ENCODE measurements at regions not wholly inside any gene's neighbourhood (a gene's known extent, or its start where the extent isn't known, plus 50 kb on each side); places are given as distances from the start of the nearest gene placed in this dataset.
A peak's percentile ranks its signal among the peaks of the same experiment; 100 is the strongest.

- Histone ChIP-seq H4K8ac (ENCODE audit: low read depth in 2 of 2, low read length in 2 of 2) (no peak overlapping the region), H3K79me1 (ENCODE audit: low read depth in 1 of 2, low read length in 2 of 2) (no peaks in the 10 kb centered on the region), H4K20me1 (ENCODE audit: insufficient read depth, low read length) (no peaks in the 10 kb centered on the region), H3K9ac (ENCODE audit: low read depth, low read length) (no peak overlapping the region), H2BK20ac (ENCODE audit: low read depth, low read length) (no peak overlapping the region), H3K4me3 (ENCODE audit: insufficient read depth, low read depth, low read length) (no peak overlapping the region), H3K4me1 (ENCODE audit: control insufficient read depth, insufficient read depth, low read length) (no peaks in the 10 kb centered on the region), H3K36me3 (ENCODE audit: control insufficient read depth, insufficient read depth, low read length) (no peaks in the 10 kb centered on the region), H3K14ac (replicated peaks; ENCODE audit: low read depth, low read length) (no peak overlapping the region), H3K27ac (ENCODE audit: insufficient read depth, low read length) (no peak overlapping the region), H3K4ac (ENCODE audit: low read depth, low read length) (no peak overlapping the region), H2BK120ac (ENCODE audit: low read depth, low read length) (no peak overlapping the region), H3K9me1 (ENCODE audit: insufficient read depth, low read length) (no peaks in the 10 kb centered on the region), H3K4me2 (ENCODE audit: low read depth, low read length) (no peak overlapping the region), H4K5ac (ENCODE audit: low read depth, low read length) (no peak overlapping the region), H3K27me3 (ENCODE audit: control insufficient read depth, insufficient read depth, low read length) (no peaks in the 10 kb centered on the region), H2BK15ac (ENCODE audit: low read depth, low read length) (no peak overlapping the region), H2AFZ (replicated peaks; ENCODE audit: low read length, poor library complexity) (no peak overlapping the region), H3K18ac (ENCODE audit: low read depth, low read length) (no peak overlapping the region), H4K91ac (ENCODE audit: insufficient read depth, low read depth, low read length) (no peak overlapping the region), H2BK5ac (ENCODE audit: low read depth, low read length, poor library complexity, severe bottlenecking) (no peak overlapping the region), H3K56ac (ENCODE audit: extremely low read depth, insufficient read depth, low read length) (no peak overlapping the region), H2AK9ac (replicated peaks; ENCODE audit: low read depth, low read length, poor library complexity) (no peak overlapping the region), H2AK5ac (ENCODE audit: low read depth, low read length) (no peak overlapping the region), H3K23ac (ENCODE audit: low read depth, low read length) (no peak overlapping the region), H3K9me3 (ENCODE audit: control insufficient read depth, insufficient read depth, low read length) (no peaks in the 10 kb centered on the region)
- no CpG with 5 or more reads among the region's 2 CpGs for WGBS, 2 experiments (ENCODE audit: extremely low coverage in 2 of 2, insufficient read length in 1 of 2)
- CTCF ChIA-PET = no interaction called here
- intact Hi-C loops (cut with micrococcal nuclease) (loop anchor here (5.0 kb wide), 2 partner anchors 174 to 189 kb away; no protein-coding TSS in a partner anchor), dilution Hi-C loops (cut with HindIII; ENCODE audit: low sequenced_read_pairs, unreplicated experiment) (no loop called here), in situ Hi-C loops (cut with MboI; ENCODE audit: low sequenced_read_pairs) (loop anchor here (25.0 kb wide), 1 partner anchor 374 kb away; no protein-coding TSS in a partner anchor)
- no TSS peak for BruUV-seq (replicated peaks)
- no peak for DNase-seq
- peak; percentile 69 for TF ChIP-seq CEBPB (IDR thresholded peaks at IDR 0.05; ENCODE audit: low read depth, low read length)
- no peak for TF ChIP-seq POLR2A (IDR thresholded peaks at IDR 0.05; ENCODE audit: low read depth, low read length)
- POLR2A ChIA-PET (ENCODE audit: unreplicated experiment) = no interaction called here
- ATAC-seq (ENCODE audit: low read depth) = no peak
Measured at GRCh38 chr6:78438135-78438534, 429.2 kb upstream of the IRAK1BP1 start.

All from IMR-90 (cell line).